GM18517 (cell line): ENCODE measurements at regions not wholly inside any gene's neighbourhood (a gene's known extent, or its start where the extent isn't known, plus 50 kb on each side); places are given as distances from the start of the nearest gene placed in this dataset.
"Not testable (repeated sequence)": the region's sequence is repeated elsewhere in the genome, so short reads cannot be mapped to it uniquely, and the experiment has no call there.

Experiments used
- ATAC-seq: cut with Tn5 transposase; IDR thresholded peaks from one replicate; pipeline ENCODE4 v1.9.1; 2021; ENCODE audit warnings: mild to moderate bottlenecking, moderate library complexity; ENCODE audit not compliant: unreplicated experiment

GRCh38 chr9:113739605-113740507 is 136.3 kb upstream of the ZNF618 start:
- not testable (repeated sequence) for ATAC-seq

DNA sequence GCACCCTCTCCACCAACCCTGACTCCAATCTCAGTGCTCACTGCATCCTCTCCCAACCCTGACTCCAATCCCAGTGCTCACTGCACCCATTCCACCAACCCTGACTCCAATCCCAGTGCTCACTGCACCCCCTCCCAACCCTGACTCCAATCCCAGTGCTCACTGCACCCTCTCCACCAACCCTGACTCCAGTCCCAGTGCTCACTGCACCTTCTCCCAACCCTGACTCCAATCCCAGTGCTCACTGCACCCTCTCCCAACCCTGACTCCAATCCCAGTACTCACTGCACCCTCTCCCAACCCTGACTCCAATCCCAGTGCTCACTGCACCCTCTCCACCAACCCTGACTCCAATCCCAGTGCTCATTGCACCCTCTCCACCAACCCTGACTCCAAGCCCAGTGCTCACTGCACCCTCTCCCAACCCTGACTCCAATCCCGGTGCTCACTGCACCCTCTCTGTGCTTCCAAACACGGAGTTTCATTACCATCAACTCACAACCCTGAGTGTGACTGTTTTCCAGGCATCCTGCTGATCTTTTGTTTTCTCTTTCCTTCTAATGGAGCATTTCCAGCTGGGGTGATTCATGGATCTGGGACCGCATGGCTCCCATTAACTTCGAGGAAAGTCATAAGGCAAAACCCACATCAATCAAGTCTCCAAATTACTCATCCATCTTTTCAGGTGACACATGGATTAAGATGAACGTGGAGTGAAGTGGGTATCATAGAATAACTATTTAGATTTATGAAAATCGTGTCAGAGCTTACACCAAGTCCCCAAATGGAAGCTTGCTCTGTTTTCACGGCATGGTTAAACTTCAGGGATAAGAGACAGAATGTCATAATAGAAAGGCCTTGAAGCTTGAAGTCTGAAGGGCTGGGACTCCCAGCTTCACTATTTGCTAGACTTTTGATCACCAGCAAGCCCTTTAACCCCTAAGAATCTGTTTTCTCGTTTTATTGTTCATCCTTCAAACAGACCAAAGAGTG is 135.3 kb upstream of the ZNF618 start:
- ATAC-seq: not testable (repeated sequence)

GRCh38 chr9:113741886-113742854 is 133.9 kb upstream of the ZNF618 start:
- ATAC-seq: no peak

GRCh38 chr9:113742878-113743277 is 133.2 kb upstream of the ZNF618 start:
- no peak for ATAC-seq

GRCh38 chr9:113746486-113746885 is 129.6 kb upstream of the ZNF618 start:
- ATAC-seq: no peak

- ATAC-seq: no peak
These were observed 128.0 kb upstream of the ZNF618 start for GRCh38 chr9:113748135-113748534.

DNA sequence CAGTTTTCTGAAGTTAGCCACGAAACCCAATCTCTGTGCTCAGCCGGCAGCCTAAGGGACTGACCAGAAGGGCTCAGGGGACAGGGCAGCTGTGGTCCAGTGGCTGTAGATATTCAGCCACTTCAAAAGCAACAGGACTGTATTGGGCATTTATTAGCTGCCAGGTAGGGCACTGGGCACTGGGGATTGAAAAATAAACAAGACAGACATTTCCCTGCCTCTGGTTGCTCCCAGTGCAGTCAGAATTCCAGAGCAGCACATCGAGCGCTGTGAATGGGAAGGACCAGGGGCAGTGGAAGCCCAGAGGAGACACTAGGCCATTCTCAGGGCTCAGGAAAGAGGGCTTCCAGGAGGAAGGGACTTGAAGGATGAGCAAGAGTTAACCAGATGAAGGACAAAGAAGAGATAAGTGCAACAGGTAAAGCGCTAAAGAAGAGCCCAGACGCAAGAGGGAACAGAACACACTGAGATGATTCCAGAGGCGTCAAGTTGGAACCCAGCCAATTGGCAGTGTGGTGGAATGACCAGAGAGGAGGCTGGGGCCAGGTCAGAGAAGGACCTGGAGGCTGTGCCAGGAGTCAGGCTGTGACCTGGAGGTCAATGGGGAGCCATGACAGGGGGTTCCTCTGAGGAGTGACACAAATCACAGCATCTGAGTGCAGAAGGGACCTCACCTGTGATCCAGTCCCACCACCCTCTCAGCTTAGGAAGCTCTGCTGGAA is 122.5 kb upstream of the ZNF618 start:
- ATAC-seq: no peak

GRCh38 chr9:113754739-113755138 is 121.4 kb upstream of the ZNF618 start:
- ATAC-seq: no peak

GRCh38 chr9:113755433-113755832 is 120.7 kb upstream of the ZNF618 start:
- ATAC-seq: no peak

- no peak for ATAC-seq
These were observed 119.5 kb upstream of the ZNF618 start for GRCh38 chr9:113756476-113757192.

- no peak for ATAC-seq
These were observed 112.7 kb upstream of the ZNF618 start for GRCh38 chr9:113763429-113763828.

DNA sequence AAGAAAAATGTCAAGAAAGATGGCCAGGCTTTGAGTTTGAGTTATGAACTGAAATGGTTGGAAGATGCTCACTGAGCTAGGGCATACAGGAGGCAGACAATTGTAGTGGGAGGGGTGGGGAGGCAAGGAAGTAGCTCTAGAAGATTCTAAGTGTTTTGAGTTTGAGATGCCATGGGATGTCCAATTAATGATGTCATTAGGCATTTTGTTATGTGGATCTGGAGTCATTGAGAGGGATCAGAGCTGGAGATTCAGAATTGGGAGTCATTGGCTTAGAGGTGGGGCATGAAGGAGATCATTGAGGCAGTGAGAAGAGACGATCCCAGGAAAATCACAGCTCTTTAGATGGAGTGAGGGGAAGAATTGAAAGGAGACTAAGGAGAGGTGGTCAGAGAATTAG is 111.5 kb upstream of the ZNF618 start:
- ATAC-seq: no peak

GRCh38 chr9:113769412-113769811 is 106.7 kb upstream of the ZNF618 start:
- ATAC-seq: no peak

DNA sequence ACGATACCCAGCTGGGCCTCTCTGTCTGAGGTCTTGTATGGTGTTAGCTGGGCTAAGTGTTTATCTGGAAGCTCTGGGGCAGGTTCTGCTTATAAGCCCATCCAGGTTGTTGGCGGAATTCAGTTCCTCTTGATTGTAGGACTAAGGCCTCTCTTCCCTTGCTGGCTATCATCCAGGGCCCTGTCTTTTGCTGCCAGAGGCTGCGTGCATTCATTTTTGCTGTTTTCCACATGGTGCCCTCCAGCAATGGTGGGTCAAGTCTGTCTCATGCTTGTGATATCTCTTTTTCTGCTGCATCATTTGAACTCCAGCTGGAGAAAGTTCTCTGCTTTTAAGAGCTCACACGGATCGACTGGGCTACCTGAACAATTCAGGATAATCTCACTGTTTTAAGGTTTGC is 105.7 kb upstream of the ZNF618 start:
- no peak for ATAC-seq

GRCh38 chr9:113771199-113771598 is 104.9 kb upstream of the ZNF618 start:
- no peak for ATAC-seq

DNA sequence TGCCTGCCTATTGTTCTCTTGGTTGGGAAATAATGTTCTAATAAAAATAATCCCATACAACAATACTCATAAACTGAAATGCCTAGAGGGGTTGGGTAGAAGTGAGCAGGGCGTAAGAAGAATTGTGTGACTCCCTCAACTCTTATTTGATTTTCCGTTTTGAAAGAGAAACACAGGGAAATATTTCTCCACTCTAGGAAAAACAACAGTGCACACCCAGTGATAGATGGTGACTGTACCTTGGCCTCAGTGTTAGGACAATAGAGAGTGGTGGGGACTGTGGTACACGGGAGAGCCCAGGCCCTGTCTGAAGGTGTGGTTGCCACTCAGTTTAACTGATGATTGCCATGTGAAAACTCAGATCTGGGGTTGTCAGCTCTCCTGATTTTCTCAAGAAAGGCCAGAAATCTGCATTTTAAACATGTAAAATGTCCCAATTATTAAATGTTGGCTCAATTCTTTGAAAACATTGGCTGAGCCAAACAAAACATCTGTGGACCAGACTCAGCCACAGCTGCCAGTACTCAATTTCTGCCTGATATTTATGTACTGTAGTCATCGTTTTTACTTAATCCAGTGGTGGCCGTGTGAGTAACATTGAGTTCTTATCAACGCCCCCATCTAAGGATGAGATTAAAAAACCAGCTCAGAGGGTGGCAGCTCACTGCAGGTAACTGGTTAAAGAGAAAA is 103.8 kb upstream of the ZNF618 start:
- ATAC-seq: no peak

DNA sequence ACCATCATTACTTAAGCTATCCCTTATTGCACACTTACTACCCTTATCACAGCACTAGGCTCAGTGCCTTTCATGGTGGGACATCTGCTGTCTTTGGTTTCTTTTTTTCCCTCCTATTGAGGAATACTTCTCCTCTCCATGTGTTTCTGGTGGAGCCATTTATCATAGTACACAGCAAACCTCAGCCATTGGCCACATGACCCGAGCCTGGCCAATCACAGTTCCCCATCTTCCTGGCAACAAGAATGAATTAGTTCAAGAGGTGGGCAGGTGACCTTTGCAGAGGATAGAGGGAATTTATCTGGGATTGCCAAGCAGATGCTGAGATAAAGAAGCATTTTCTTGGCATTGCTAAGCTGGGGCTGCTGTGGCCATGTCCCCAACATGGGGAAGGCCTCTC is 101.1 kb upstream of the ZNF618 start:
- no peak for ATAC-seq

DNA sequence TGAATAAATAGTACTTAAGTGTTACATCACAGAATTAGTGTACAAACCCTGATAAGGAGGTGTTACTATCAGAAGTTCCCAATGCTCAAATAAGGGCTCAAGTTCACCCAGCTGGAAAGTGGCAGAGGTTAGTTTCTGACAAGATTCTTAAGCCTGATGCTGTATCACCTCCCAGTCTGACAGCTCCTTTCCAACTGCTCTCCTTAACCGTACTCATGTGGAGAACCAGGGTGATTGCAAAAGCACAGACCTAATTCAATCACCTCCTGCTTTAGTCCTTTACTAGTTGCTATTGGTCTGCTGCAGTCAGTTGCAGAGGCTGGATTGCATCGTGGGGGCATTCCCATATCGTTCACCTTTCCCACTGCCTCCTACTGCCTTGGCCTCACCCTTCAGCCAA is 100.4 kb upstream of the ZNF618 start:
- ATAC-seq: no peak

DNA sequence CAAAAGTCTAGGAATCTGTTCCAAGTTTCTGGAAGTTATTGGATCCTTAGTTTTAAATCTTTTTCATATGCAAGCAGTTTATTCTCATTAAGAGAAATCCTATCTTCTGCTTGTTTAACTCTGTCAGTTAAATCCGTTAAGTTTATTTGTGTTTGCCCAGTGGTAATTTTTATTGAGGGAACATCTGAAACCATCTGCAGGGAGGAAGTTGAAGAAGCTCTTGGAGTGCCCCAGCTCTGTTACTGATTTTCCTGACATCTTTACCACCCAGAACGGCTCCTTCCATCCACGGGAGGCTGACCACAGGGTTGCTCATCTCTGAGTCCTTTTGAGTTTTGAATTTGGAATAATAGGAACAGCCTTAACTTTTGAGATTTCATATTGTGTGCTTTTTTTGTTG is 99.9 kb upstream of the ZNF618 start:
- no peak for ATAC-seq
